Sigmoid colon (tissue), 6 donors: ENCODE measurements at regions not wholly inside any gene's neighbourhood (a gene's known extent, or its start where the extent isn't known, plus 50 kb on each side); places are given as distances from the start of the nearest gene placed in this dataset.

Experiments used
- DNase-seq: peaks from one replicate; pipeline ENCODE4 v3.0.0-alpha.2; 2019
- H3K27ac ChIP-seq, 4 donors: fragments of 200-600 bp; sonication (generic); one replicate each; pipeline ENCODE4 v1.5.1; 2016 to 2019; ENCODE audit warnings: mild to moderate bottlenecking in 1 of 4
- H3K27me3 ChIP-seq, 3 donors: fragments of 200-600 bp; sonication (generic); one replicate each; pipeline ENCODE4 v1.5.1; 2019; ENCODE audit warnings: mild to moderate bottlenecking in 1 of 3
- H3K36me3 ChIP-seq, 4 donors: fragments of 200-600 bp; sonication (generic); one replicate each; pipeline ENCODE4 v1.5.1; 2016 to 2019
- H3K4me1 ChIP-seq, 4 donors: fragments of 200-600 bp; sonication (generic); one replicate each; pipeline ENCODE4 v1.5.1; 2017 to 2019
- H3K4me3 ChIP-seq, 4 donors: fragments of 200-600 bp; sonication (generic); one replicate each; pipeline ENCODE4 v1.5.1; 2017 to 2019; ENCODE audit warnings: mild to moderate bottlenecking in 2 of 4, moderate library complexity in 1 of 4
- H3K9me3 ChIP-seq, 4 donors: fragments of 200-600 bp in 3 of 4; sonication (generic) in 3 of 4; one replicate each; pipeline versions ENCODE4 v1.5.1 to v1.6.1; 2013 to 2019
- EP300 ChIP-seq, 4 donors: sonication (generic); formaldehyde crosslinking; IDR thresholded peaks; one replicate each; pipeline ENCODE4 v1.6.1; 2017; ENCODE audit warnings: antibody characterized with exemption in 4 of 4
- POLR2A ChIP-seq, 2 donors: fragments of 450-650 bp; IDR thresholded peaks; one replicate each; pipeline ENCODE4 v1.6.1; 2016; ENCODE audit warnings: antibody characterized with exemption in 2 of 2, mild to moderate bottlenecking in 2 of 2, moderate library complexity in 2 of 2
- POLR2AphosphoS5 ChIP-seq, 4 donors: sonication (generic); formaldehyde crosslinking; IDR thresholded peaks; one replicate each; pipeline ENCODE4 v1.6.1; 2017; ENCODE audit warnings: antibody characterized with exemption in 4 of 4
- WGBS, 2 donors: extraction: QIAGEN DNeasy Blood & Tissue Kit; methylation state at CpG; one replicate each; pipeline ENCODE4 v1.1.7; 2013; 5-methylcytosine and 5-hydroxymethylcytosine counted together
- intact Hi-C: fragments of 100-400 bp; cut with DNase I; formaldehyde crosslinking; loops from one replicate; pipeline ENCODE4 v1.15.1; 2023
- TF ChIP-seq, protein P1 (sequence below), 4 experiments: fragments of 450-650 bp in 3 of 4; fragments of 200-600 bp in 1 of 4; IDR thresholded peaks; one replicate each; pipeline ENCODE4 v1.5.1; 2016 to 2019; ENCODE audit warnings: antibody characterized with exemption in 4 of 4, mild to moderate bottlenecking in 3 of 4, moderate library complexity in 2 of 4
- donor health status: healthy with polysubstance abuse.
- donor health status: healthy.

DNA sequence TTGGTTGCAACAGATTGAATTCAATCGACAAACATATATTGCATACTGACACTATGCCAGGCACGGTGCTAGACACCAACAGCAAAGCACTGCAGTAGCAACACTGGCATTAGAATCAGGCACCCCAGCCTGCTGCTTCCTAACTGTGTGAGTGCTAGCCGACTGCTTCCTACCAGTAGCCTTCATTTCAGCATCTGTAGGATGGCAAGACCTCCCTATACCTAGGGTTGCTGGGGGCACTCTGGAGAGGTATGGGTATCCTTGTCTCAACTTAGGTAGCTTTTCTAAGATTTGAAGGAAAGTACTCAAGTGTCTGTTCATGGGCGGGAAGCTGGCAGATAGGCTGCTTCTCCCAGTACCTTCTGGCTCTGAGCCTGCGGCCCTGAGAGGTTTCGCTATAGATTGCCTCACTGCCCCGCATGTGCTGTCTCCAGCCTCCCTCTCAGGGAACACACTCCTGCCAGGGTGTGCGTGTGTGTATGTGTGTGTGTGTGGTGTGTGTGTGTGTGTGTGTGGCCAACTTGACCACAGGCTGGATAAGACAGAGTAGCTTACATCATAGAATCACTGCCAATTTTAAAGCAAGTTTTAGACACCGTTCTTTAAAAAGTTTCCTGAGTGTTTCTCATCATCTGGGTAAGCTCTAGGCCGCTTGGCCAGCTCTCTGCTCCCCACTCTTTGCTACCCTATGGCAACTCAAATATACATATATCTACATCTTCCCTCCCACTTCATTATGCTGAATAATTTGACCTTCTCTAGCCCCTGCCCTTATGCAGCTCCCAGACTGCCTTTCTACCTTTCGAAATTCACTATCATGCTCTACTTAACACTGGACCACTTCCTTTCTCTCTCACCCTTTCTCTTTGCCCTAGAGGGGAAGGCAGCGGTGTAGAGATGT lies 97.0 kb upstream of the PJA1 start:
- no peak for DNase-seq
- 76 to 78% methylated on average over 12 of the region's 12 CpGs for WGBS, 2 donors
- Histone ChIP-seq H3K27me3 (peaks cover 0 to 2% (median 0%) of the 10 kb centered on the region in 3 donors), H3K4me1 (peaks cover 0 to 5% (median 0%) of the 10 kb centered on the region in 4 donors), H3K9me3 (no peaks in the 10 kb centered on the region), H3K36me3 (no peaks in the 10 kb centered on the region), H3K4me3 (no peak overlapping the region), H3K27ac (no peak overlapping the region)
- TF ChIP-seq POLR2A (IDR thresholded peaks at IDR 0.05) (no peak), EP300 (IDR thresholded peaks at IDR 0.05) (no peak), POLR2AphosphoS5 (IDR thresholded peaks at IDR 0.05) (no peak)
- TF ChIP-seq, protein P1, sequence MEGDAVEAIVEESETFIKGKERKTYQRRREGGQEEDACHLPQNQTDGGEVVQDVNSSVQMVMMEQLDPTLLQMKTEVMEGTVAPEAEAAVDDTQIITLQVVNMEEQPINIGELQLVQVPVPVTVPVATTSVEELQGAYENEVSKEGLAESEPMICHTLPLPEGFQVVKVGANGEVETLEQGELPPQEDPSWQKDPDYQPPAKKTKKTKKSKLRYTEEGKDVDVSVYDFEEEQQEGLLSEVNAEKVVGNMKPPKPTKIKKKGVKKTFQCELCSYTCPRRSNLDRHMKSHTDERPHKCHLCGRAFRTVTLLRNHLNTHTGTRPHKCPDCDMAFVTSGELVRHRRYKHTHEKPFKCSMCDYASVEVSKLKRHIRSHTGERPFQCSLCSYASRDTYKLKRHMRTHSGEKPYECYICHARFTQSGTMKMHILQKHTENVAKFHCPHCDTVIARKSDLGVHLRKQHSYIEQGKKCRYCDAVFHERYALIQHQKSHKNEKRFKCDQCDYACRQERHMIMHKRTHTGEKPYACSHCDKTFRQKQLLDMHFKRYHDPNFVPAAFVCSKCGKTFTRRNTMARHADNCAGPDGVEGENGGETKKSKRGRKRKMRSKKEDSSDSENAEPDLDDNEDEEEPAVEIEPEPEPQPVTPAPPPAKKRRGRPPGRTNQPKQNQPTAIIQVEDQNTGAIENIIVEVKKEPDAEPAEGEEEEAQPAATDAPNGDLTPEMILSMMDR (IDR thresholded peaks at IDR 0.05), result no peak
- intact Hi-C loops, result no loop called here

DNA sequence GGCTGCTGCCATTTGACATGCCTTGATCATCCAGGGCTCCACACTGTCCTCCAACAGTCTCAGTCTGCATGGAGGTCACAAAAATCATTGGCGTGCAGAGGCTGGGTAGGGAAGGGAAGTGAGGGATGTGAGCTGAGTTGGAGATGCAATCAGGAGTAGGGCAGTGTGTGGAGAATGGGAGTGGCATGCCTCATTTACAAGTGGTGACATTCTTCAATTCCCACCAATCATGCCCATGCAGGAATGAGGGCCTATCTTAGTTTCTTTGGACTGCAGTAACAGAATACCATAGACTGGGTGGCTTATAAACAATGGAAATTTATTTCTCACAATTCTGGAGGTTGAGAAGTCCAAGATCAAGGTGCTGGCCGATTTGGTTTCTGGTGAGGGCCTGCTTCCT lies 94.9 kb upstream of the PJA1 start:
- Histone ChIP-seq H3K4me1 (peaks cover 0 to 14% (median 0%) of the 10 kb centered on the region in 4 donors), H3K36me3 (no peaks in the 10 kb centered on the region), H3K9me3 (no peaks in the 10 kb centered on the region), H3K27ac (no peak overlapping the region), H3K27me3 (peaks cover 0 to 3% (median 0%) of the 10 kb centered on the region in 3 donors), H3K4me3 (no peak overlapping the region)
- DNase-seq, result no peak
- WGBS, 2 donors, result 74 to 75% methylated on average over 2 of the region's 2 CpGs
- intact Hi-C loops, result no loop called here
- TF ChIP-seq POLR2AphosphoS5 (IDR thresholded peaks at IDR 0.05) (no peak), EP300 (IDR thresholded peaks at IDR 0.05) (no peak), POLR2A (IDR thresholded peaks at IDR 0.05) (no peak)
- TF ChIP-seq, protein P1 (IDR thresholded peaks at IDR 0.05), result no peak

DNA sequence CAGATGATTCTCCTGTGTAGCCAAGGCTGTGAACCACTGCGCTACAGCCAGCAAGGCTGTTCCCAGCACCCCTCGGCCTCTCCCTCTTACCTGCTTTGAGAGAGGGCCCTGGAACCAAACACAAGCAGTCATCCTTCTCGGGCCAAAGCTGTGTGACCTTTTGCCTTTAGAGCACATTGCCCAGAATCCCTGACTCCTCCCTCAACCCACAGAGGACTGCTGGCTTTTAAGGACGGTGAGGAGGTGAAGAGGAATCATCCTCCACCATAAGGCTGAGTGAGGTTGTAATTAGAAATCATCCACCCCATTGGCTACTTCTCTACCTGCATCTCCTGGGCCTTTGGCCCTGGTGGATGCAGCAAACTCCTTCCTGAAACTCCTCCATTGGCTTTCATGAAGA lies 93.6 kb upstream of the PJA1 start:
- Histone ChIP-seq H3K4me3 (no peak overlapping the region), H3K4me1 (peaks cover 0 to 14% (median 0%) of the 10 kb centered on the region in 4 donors), H3K27me3 (peaks cover 0 to 3% (median 0%) of the 10 kb centered on the region in 3 donors), H3K27ac (no peak overlapping the region), H3K36me3 (no peaks in the 10 kb centered on the region), H3K9me3 (no peaks in the 10 kb centered on the region)
- intact Hi-C loops, result no loop called here
- no peak for DNase-seq
- WGBS, 2 donors, result 67 to 83% methylated on average over 4 of the region's 4 CpGs
- TF ChIP-seq POLR2AphosphoS5 (IDR thresholded peaks at IDR 0.05) (no peak), POLR2A (IDR thresholded peaks at IDR 0.05) (no peak), EP300 (IDR thresholded peaks at IDR 0.05) (no peak)
- TF ChIP-seq, protein P1 (IDR thresholded peaks at IDR 0.05), result no peak

DNA sequence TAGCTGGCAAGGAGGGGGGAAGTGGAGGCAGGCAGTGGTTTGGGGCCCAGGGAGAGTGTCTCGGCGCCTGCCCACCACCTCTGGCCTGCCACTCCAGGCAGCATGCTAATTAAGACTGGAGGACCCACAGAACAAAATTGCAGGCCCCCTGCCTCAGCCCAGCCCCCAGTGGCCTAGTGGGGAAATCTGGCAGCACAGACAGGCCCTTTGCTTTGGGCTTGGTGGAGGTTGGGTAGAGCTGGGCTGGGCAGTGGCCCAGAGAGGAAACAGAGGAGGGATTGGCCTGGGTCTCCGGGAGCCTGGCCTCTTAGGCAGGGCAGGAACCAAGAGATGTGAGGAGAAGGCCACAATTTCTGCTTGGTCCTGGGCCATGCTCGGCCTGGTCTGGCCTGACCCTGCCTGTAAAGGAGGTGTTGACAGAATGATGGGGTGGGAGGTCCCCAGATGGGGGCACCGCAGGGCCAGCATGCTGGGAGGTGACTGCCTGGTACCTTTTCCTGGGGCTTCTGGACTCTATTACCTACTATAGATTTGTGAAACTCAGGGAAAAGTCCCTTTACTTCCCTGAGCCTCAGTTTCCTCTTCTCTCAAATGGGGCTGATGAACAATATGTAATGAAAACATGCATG lies 92.4 kb upstream of the PJA1 start:
- H3K36me3 ChIP-seq, result no peaks in the 10 kb centered on the region
- WGBS, 2 donors, result 74 to 81% methylated on average over 5 of the region's 5 CpGs
- intact Hi-C loops, result no loop called here
- no peak for TF ChIP-seq POLR2A (IDR thresholded peaks at IDR 0.05)
- TF ChIP-seq POLR2AphosphoS5 (IDR thresholded peaks at IDR 0.05), result no peak
- no peak for TF ChIP-seq EP300 (IDR thresholded peaks at IDR 0.05)
- TF ChIP-seq, protein P1 (IDR thresholded peaks at IDR 0.05), result no peak
- no peak overlapping the region for H3K27ac ChIP-seq
- DNase-seq, result no peak
- peaks cover 0 to 9% (median 0%) of the 10 kb centered on the region in 4 donors for H3K4me1 ChIP-seq
- H3K9me3 ChIP-seq, result no peaks in the 10 kb centered on the region
- H3K27me3 ChIP-seq, result peaks cover 0 to 3% (median 0%) of the 10 kb centered on the region in 3 donors
- no peak overlapping the region for H3K4me3 ChIP-seq
